ENCODE measurements at regions not wholly inside any gene's neighbourhood (a gene's known extent, or its start where the extent isn't known, plus 50 kb on each side); places are given as distances from the start of the nearest gene placed in this dataset.

DNA sequence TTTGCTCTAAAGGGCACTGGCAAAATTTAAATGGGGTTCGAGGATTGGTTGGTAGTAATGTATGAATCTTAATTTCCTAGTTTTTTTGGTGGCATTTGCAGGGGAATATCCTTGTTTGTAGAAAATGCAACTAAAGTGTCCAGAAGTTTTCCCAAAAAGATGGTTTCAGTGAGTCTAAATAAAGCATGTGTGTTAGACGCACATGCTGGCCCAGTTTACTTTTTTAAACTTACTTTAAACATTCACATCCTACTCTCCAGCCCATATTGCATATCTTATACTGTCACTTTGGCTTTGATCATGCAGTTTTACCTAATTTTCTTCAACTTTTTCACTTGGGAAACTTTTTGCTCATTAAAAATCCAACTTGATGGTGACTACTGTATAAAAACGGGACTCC lies 744.0 kb upstream of the CELF2 start:
- TF ChIP-seq POLR2A (IDR thresholded peaks at IDR 0.05): no peak
- TF ChIP-seq, protein P1, sequence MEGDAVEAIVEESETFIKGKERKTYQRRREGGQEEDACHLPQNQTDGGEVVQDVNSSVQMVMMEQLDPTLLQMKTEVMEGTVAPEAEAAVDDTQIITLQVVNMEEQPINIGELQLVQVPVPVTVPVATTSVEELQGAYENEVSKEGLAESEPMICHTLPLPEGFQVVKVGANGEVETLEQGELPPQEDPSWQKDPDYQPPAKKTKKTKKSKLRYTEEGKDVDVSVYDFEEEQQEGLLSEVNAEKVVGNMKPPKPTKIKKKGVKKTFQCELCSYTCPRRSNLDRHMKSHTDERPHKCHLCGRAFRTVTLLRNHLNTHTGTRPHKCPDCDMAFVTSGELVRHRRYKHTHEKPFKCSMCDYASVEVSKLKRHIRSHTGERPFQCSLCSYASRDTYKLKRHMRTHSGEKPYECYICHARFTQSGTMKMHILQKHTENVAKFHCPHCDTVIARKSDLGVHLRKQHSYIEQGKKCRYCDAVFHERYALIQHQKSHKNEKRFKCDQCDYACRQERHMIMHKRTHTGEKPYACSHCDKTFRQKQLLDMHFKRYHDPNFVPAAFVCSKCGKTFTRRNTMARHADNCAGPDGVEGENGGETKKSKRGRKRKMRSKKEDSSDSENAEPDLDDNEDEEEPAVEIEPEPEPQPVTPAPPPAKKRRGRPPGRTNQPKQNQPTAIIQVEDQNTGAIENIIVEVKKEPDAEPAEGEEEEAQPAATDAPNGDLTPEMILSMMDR (IDR thresholded peaks at IDR 0.05): no peak
